ENCODE measurements at regions not wholly inside any gene's neighbourhood (a gene's known extent, or its start where the extent isn't known, plus 50 kb on each side); places are given as distances from the start of the nearest gene placed in this dataset.

- TF ChIP-seq, protein P1, sequence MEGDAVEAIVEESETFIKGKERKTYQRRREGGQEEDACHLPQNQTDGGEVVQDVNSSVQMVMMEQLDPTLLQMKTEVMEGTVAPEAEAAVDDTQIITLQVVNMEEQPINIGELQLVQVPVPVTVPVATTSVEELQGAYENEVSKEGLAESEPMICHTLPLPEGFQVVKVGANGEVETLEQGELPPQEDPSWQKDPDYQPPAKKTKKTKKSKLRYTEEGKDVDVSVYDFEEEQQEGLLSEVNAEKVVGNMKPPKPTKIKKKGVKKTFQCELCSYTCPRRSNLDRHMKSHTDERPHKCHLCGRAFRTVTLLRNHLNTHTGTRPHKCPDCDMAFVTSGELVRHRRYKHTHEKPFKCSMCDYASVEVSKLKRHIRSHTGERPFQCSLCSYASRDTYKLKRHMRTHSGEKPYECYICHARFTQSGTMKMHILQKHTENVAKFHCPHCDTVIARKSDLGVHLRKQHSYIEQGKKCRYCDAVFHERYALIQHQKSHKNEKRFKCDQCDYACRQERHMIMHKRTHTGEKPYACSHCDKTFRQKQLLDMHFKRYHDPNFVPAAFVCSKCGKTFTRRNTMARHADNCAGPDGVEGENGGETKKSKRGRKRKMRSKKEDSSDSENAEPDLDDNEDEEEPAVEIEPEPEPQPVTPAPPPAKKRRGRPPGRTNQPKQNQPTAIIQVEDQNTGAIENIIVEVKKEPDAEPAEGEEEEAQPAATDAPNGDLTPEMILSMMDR (conservative IDR thresholded peaks at IDR 0.05; ENCODE audit: low read depth in 2 of 2) = no peak
- TF ChIP-seq EZH2 (IDR thresholded peaks at IDR 0.05; ENCODE audit: low read depth, unreplicated experiment) = no peak
- TF ChIP-seq ZNF462 (CRISPR knock-in tag; IDR thresholded peaks at IDR 0.05) = no peak
Observed at GRCh38 chr7:12851142-12851541, 163.7 kb downstream of the ARL4A start.

Measured in GM23338 (cell line).